GM12892 (cell line): ENCODE measurements at regions not wholly inside any gene's neighbourhood (a gene's known extent, or its start where the extent isn't known, plus 50 kb on each side); places are given as distances from the start of the nearest gene placed in this dataset.
"Not testable (repeated sequence)": the region's sequence is repeated elsewhere in the genome, so short reads cannot be mapped to it uniquely, and the experiment has no call there.

ENCODE experiments used
- POLR2A ChIP-seq: IDR thresholded peaks from 2 replicates; pipeline ENCODE4 v1.6.1; 2011; ENCODE audit warnings: low read depth, low read length, control low read depth
- POLR2AphosphoS5 ChIP-seq: IDR thresholded peaks from 2 replicates; pipeline ENCODE4 v1.6.1; 2011; ENCODE audit warnings: low read depth, low read length, control low read depth

DNA sequence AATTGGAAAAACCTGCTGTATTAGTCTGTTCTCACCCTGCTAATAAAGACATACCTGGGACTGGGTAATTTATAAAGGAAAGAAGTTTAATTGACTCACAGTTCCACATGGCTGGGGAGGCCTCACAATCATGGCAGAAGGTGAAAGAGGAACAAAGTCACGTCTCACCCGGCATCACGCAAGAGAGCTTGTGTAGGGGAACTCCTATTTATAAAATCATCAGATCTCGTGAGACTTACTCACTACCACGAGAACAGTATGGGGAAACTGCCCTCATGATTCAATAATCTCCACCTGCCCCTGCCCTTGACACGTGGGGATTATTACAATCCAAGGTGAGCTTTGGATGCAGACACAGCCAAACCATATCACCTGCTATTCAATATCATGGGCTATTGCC is 799.1 kb upstream of the HTR2C start:
- TF ChIP-seq POLR2A, POLR2AphosphoS5: not testable (repeated sequence)
